ENCODE measurements at regions not wholly inside any gene's neighbourhood (a gene's known extent, or its start where the extent isn't known, plus 50 kb on each side); places are given as distances from the start of the nearest gene placed in this dataset.

GRCh38 chr2:215831296-215831913 lies 181.9 kb downstream of the MREG start (continued):
- peak; percentile 60; the same call in 1 of the 2 replicates for TF ChIP-seq PAXIP1 (CRISPR knock-in tag; conservative IDR thresholded peaks at IDR 0.05)
- no peak for TF ChIP-seq RFXANK (CRISPR knock-in tag; IDR thresholded peaks at IDR 0.05)
- TF ChIP-seq ZC3H4 (CRISPR knock-in tag; IDR thresholded peaks at IDR 0.05; ENCODE audit: borderline replicate concordance): 0 out of 2 replicates have a peak, but pooled peaks have one; percentile 53
- TF ChIP-seq SOX5 (CRISPR knock-in tag; IDR thresholded peaks at IDR 0.05; ENCODE audit: borderline replicate concordance): peak; percentile 50; the same call in 1 of the 2 replicates
- TF ChIP-seq ESRRA (CRISPR knock-in tag; IDR thresholded peaks at IDR 0.05; ENCODE audit: low read depth): no peak
- peak; percentile 76; the same call in 1 of the 2 replicates for TF ChIP-seq ISL2 (CRISPR knock-in tag; IDR thresholded peaks at IDR 0.05)
- TF ChIP-seq ZNF644 (CRISPR knock-in tag; IDR thresholded peaks at IDR 0.05; ENCODE audit: low read depth): peak; percentile 57
- no peak for TF ChIP-seq FOXP1 (IDR thresholded peaks at IDR 0.05)
- peak; percentile 37; the same call in 1 of the 2 replicates for TF ChIP-seq FOXP1 (CRISPR knock-in tag; IDR thresholded peaks at IDR 0.05)
- no peak for TF ChIP-seq NPAS2 (CRISPR knock-in tag; IDR thresholded peaks at IDR 0.05; ENCODE audit: borderline replicate concordance)
- TF ChIP-seq ZNF382 (CRISPR knock-in tag; IDR thresholded peaks at IDR 0.05; ENCODE audit: borderline replicate concordance): no peak
- no peak for TF ChIP-seq SOX13 (IDR thresholded peaks at IDR 0.05)
- TF ChIP-seq SOX13 (CRISPR knock-in tag; conservative IDR thresholded peaks at IDR 0.05 in 1 of 2, IDR thresholded peaks at IDR 0.05 in 1 of 2): peak in 1 of 2 experiments; percentile 73; a peak in 2 of 4 replicates
- peak; percentile 11; the same call in 1 of the 2 replicates for TF ChIP-seq ZNF574 (CRISPR knock-in tag; IDR thresholded peaks at IDR 0.05)
- no peak for TF ChIP-seq GPN1 (CRISPR knock-in tag; IDR thresholded peaks at IDR 0.05; ENCODE audit: borderline replicate concordance)
- no peak for TF ChIP-seq MEIS1 (CRISPR knock-in tag; IDR thresholded peaks at IDR 0.05; ENCODE audit: borderline replicate concordance)
- TF ChIP-seq KLF11 (CRISPR knock-in tag; IDR thresholded peaks at IDR 0.05): no peak
- TF ChIP-seq ZNF484 (CRISPR knock-in tag; IDR thresholded peaks at IDR 0.05; ENCODE audit: borderline replicate concordance, low read depth): no peak
- no peak for TF ChIP-seq IKZF4 (CRISPR knock-in tag; IDR thresholded peaks at IDR 0.05; ENCODE audit: borderline replicate concordance, low read depth, not compliant biosample characterization)
- TF ChIP-seq SATB2 (CRISPR knock-in tag; IDR thresholded peaks at IDR 0.05): no peak
- TF ChIP-seq U2AF1 (optimal IDR thresholded peaks at IDR 0.05; ENCODE audit: low read depth, low read length): no peak
- no peak for TF ChIP-seq RNF219 (CRISPR knock-in tag; IDR thresholded peaks at IDR 0.05)
- peak; percentile 60 for TF ChIP-seq MAX (IDR thresholded peaks at IDR 0.05)

All from HepG2 (cell line).